NB4 (cell line): ENCODE measurements at regions not wholly inside any gene's neighbourhood (a gene's known extent, or its start where the extent isn't known, plus 50 kb on each side); places are given as distances from the start of the nearest gene placed in this dataset.

Experiments
- MAX ChIP-seq: IDR thresholded peaks from 2 replicates; pipeline ENCODE4 v1.6.1; 2011; ENCODE audit warnings: low read depth, low read length
- MYC ChIP-seq: IDR thresholded peaks from 2 replicates; pipeline ENCODE4 v1.6.1; 2011; ENCODE audit warnings: low read depth, low read length
- POLR2A ChIP-seq: IDR thresholded peaks from 2 replicates; pipeline ENCODE4 v1.6.1; 2011; ENCODE audit warnings: mild to moderate bottlenecking; ENCODE audit not compliant: insufficient read length; ENCODE audit errors: extremely low read depth
- TF ChIP-seq, protein P1 (sequence below): IDR thresholded peaks from one replicate; pipeline ENCODE4 v1.5.1; 2012; ENCODE audit warnings: low read depth, low read length

DNA sequence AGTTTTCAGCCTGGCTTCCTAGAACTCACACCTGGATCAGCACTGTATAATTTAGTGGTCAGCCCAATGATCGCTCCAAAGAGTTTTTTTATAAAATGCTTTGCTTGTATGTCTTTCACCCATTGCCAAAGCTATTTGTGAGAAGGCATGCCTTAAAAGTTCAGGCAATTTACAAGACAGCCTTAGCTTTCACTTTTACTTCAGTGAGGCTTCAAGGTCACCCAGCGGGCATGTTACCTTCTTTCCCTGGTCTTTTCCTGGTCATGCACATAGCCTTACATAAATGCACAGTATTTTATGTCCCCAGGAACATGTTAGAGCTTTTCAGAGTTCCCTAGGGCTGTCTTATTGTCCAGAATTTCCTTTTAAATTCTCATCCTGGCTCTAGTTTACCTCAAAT is 179.9 kb upstream of the TMEM72 start:
- TF ChIP-seq, protein P1, sequence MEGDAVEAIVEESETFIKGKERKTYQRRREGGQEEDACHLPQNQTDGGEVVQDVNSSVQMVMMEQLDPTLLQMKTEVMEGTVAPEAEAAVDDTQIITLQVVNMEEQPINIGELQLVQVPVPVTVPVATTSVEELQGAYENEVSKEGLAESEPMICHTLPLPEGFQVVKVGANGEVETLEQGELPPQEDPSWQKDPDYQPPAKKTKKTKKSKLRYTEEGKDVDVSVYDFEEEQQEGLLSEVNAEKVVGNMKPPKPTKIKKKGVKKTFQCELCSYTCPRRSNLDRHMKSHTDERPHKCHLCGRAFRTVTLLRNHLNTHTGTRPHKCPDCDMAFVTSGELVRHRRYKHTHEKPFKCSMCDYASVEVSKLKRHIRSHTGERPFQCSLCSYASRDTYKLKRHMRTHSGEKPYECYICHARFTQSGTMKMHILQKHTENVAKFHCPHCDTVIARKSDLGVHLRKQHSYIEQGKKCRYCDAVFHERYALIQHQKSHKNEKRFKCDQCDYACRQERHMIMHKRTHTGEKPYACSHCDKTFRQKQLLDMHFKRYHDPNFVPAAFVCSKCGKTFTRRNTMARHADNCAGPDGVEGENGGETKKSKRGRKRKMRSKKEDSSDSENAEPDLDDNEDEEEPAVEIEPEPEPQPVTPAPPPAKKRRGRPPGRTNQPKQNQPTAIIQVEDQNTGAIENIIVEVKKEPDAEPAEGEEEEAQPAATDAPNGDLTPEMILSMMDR, result no peak
- TF ChIP-seq POLR2A (no peak), MAX (no peak), MYC (no peak)
